ENCODE measurements at regions not wholly inside any gene's neighbourhood (a gene's known extent, or its start where the extent isn't known, plus 50 kb on each side); places are given as distances from the start of the nearest gene placed in this dataset.

GRCh38 chr1:39136638-39137037 is 67.9 kb upstream of the MACF1 start:
- DNase-seq (ENCODE audit: low read depth) = no peak

- DNase-seq (ENCODE audit: low read depth) = no peak
Observed at GRCh38 chr1:39139723-39140360, 64.7 kb upstream of the MACF1 start.

- no peak for DNase-seq (ENCODE audit: low read depth)
Observed at GRCh38 chr1:39141925-39142324, 62.6 kb upstream of the MACF1 start.

GRCh38 chr1:39142401-39143060 is 62.0 kb upstream of the MACF1 start:
- no peak for DNase-seq (ENCODE audit: low read depth)

GRCh38 chr1:39144924-39145323 is 59.6 kb upstream of the MACF1 start:
- DNase-seq (ENCODE audit: low read depth) = no peak

- DNase-seq (ENCODE audit: low read depth) = no peak
Observed at GRCh38 chr1:39145331-39145965, 59.0 kb upstream of the MACF1 start.

- no peak for DNase-seq (ENCODE audit: low read depth)
Observed at GRCh38 chr1:39146681-39147080, 57.8 kb upstream of the MACF1 start.

- no peak for DNase-seq (ENCODE audit: low read depth)
Observed at GRCh38 chr1:39147099-39148025, 57.1 kb upstream of the MACF1 start.

GRCh38 chr1:39148942-39149341 is 55.6 kb upstream of the MACF1 start:
- DNase-seq (ENCODE audit: low read depth) = no peak

GRCh38 chr1:39149509-39149908 is 55.0 kb upstream of the MACF1 start:
- DNase-seq (ENCODE audit: low read depth) = no peak

GRCh38 chr1:39150779-39151178 is 53.7 kb upstream of the MACF1 start:
- DNase-seq (ENCODE audit: low read depth) = no peak

- no peak for DNase-seq (ENCODE audit: low read depth)
Observed at GRCh38 chr1:39151267-39151666, 53.2 kb upstream of the MACF1 start.

GRCh38 chr1:39152923-39153322 is 51.6 kb upstream of the MACF1 start:
- no peak for DNase-seq (ENCODE audit: low read depth)

GRCh38 chr1:39153684-39154083 is 50.8 kb upstream of the MACF1 start:
- DNase-seq (ENCODE audit: low read depth) = no peak

GRCh38 chr1:39154553-39155421 is 49.7 kb upstream of the MACF1 start:
- peak; percentile 55 for DNase-seq (ENCODE audit: low read depth)
